H4 (cell line): ENCODE measurements at regions not wholly inside any gene's neighbourhood (a gene's known extent, or its start where the extent isn't known, plus 50 kb on each side); places are given as distances from the start of the nearest gene placed in this dataset.
"Not testable (repeated sequence)": the region's sequence is repeated elsewhere in the genome, so short reads cannot be mapped to it uniquely, and the experiment has no call there.

Experiments used
- DNase-seq: peaks from one replicate; pipeline ENCODE4 v3.0.0-alpha.2; 2015; ENCODE audit warnings: low spot score

- DNase-seq: peak; percentile 16
These were observed 131.9 kb downstream of the CWH43 start for GRCh38 chr4:49117951-49118350.

GRCh38 chr4:49118379-49119212 is 132.5 kb downstream of the CWH43 start:
- DNase-seq: peak; percentile 32

- DNase-seq: peak; percentile 16
These were observed 133.3 kb downstream of the CWH43 start for GRCh38 chr4:49119345-49119744.

GRCh38 chr4:49120042-49120779 is 134.1 kb downstream of the CWH43 start:
- peak; percentile 52 for DNase-seq

GRCh38 chr4:49120804-49121203 is 134.7 kb downstream of the CWH43 start:
- peak; percentile 86 for DNase-seq

GRCh38 chr4:49126443-49126842 is 140.4 kb downstream of the CWH43 start:
- DNase-seq: not testable (repeated sequence)

- DNase-seq: not testable (repeated sequence)
These were observed 140.8 kb downstream of the CWH43 start for GRCh38 chr4:49126858-49127257.

GRCh38 chr4:49129385-49129784 is 143.3 kb downstream of the CWH43 start:
- not testable (repeated sequence) for DNase-seq

GRCh38 chr4:49129870-49130269 is 143.8 kb downstream of the CWH43 start:
- DNase-seq: not testable (repeated sequence)

GRCh38 chr4:49130724-49131123 is 144.6 kb downstream of the CWH43 start:
- DNase-seq: not testable (repeated sequence)

GRCh38 chr4:49137043-49137442 is 151.0 kb downstream of the CWH43 start:
- not testable (repeated sequence) for DNase-seq

- DNase-seq: not testable (repeated sequence)
These were observed 151.9 kb downstream of the CWH43 start for GRCh38 chr4:49137961-49138360.

GRCh38 chr4:49138818-49139217 is 152.7 kb downstream of the CWH43 start:
- not testable (repeated sequence) for DNase-seq

GRCh38 chr4:49139513-49139912 is 153.4 kb downstream of the CWH43 start:
- not testable (repeated sequence) for DNase-seq

GRCh38 chr4:49140351-49140750 is 154.3 kb downstream of the CWH43 start:
- DNase-seq: not testable (repeated sequence)

GRCh38 chr4:49141955-49142354 is 155.9 kb downstream of the CWH43 start:
- not testable (repeated sequence) for DNase-seq

GRCh38 chr4:49147143-49147542 is 161.1 kb downstream of the CWH43 start:
- DNase-seq: not testable (repeated sequence)

- not testable (repeated sequence) for DNase-seq
These were observed 161.5 kb downstream of the CWH43 start for GRCh38 chr4:49147596-49147995.

GRCh38 chr4:49149006-49149975 is 163.2 kb downstream of the CWH43 start:
- peak; percentile 96 for DNase-seq

GRCh38 chr4:49150351-49151083 is 164.4 kb downstream of the CWH43 start:
- peak; percentile 19 for DNase-seq

GRCh38 chr4:49153011-49153410 is 166.9 kb downstream of the CWH43 start:
- not testable (repeated sequence) for DNase-seq
